ENCODE measurements at regions not wholly inside any gene's neighbourhood (a gene's known extent, or its start where the extent isn't known, plus 50 kb on each side); places are given as distances from the start of the nearest gene placed in this dataset.

DNA sequence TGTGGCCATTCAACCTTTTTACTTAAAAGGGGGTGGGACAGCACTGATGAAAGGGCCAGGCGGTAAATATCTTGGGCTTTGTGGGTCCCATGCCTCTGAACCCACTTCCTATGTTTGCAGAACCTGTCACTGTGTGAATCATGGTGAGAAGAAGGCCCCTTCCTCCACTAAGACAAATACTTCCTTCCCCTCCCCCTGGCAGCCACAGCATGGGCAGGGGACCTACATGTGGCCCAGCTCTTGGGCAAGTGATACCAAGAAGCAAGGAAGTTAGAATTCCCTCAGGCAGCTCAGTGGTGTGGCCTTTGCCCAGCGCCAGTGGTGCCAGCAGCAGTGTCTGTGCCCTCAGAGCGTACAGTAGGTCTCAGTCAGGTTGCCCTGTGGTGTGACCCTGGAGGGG, 168.6 kb downstream of the TRIM33 start:
- DNase-seq, result peak; percentile 67

DNA sequence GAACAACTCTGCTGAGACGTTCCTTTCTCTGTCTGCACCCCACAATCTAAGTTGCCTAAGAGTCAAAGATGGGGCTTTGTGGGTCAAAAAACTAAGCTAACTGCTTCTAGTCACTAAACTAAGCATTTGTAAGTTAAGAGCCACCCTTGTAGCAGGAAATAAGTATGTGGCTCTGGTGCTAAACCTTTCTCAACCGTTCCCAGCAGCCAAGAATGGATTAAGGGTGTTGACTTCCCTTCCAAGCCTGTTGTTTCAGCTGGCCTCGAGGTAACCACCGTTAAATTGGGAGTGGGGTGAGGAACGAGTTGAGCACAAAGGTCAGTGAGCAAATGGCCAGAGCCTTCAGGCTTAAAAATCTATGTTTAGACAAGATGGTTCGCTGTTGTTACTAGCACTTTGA, 169.1 kb downstream of the TRIM33 start:
- no peak for DNase-seq

DNA sequence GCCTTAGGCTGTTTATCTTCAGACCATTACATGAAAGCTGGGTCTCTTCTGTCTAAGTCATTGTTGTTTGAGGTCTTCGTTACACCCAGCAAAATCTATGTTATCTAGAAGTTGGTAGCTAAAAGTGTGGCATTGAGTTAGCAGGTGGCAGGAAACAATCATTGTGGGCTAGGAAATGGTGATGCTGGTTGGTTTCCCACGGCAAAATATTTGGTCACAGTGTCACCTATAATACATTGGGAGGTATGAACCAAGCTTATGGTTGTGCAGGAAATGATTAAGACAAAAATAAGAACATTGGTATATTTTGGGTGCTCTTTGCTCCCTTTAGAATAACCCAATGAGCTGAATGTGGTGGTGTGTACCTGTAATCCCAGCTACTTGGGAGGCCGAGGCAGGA, 169.7 kb downstream of the TRIM33 start:
- DNase-seq, result no peak

DNA sequence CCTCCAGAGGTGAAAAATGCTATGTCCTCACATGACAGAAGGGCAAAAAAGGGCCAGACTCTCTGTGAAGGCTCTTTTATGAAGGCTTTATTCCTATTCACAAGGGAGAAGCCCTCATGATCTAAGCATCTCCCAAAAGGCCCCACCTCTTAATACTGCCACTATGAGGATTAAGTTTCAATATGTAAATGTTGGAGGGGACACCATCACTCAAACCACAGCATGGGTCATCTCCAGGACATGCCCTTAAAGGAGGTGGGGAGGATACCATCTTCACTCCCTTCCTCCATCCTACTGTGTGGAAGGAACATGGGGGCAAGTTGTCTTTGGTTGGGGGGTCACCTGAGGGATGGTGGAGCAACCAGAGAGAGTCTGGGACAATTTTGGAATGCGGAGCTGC, 170.1 kb downstream of the TRIM33 start:
- no peak for DNase-seq

DNA sequence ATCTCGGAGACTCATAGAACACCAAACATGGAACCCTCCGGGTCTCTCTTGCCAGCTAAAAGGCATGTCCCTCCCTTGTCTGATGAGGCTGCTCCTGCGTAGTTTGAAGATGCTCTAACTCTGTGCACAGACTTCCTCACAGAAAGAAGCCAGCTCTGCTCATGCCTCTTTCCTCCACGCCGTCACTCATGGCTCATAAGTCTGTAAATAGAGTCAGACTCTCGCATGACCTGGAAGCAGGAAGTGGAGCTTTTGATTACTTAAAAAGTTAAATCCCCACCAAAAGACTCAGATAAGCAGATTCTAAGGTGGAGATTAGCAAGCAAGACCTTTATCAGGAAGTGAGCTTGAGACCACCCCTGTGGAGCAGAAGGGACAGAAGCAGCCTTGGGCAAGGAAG, 171.6 kb downstream of the TRIM33 start:
- DNase-seq, result no peak

DNA sequence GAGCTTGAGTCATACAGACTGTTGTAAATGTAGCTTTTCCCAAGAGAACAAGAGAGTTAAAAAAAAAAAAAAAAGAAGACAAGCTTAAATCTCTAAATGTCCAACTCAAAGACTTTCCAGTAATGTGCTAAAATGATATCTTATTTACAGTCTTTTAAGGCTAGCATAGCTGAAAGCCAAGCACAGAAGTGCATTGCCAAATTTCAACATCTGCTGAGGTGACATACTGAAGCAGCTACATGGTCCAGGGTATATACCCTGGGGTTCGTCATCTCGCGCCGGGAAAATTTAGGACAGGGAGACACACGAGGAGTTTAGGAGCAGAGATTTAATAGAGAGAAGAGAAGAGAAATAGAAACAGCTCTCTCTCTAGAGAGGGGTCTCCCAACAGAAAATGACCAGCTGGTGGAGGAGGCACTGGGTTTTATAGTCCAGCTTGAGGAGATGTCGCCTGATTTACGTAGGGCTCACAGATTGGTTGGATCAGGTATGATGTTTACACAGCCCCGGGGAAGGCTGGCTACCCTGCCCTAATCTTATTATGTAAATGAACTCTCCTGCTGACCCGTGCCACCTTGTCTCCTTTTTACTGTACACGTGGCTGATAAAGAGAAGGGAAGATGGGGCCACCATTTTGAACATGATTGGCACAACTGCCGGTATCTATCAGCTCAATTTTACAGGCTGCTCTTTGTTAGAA, 172.7 kb downstream of the TRIM33 start:
- DNase-seq, result no peak

DNA sequence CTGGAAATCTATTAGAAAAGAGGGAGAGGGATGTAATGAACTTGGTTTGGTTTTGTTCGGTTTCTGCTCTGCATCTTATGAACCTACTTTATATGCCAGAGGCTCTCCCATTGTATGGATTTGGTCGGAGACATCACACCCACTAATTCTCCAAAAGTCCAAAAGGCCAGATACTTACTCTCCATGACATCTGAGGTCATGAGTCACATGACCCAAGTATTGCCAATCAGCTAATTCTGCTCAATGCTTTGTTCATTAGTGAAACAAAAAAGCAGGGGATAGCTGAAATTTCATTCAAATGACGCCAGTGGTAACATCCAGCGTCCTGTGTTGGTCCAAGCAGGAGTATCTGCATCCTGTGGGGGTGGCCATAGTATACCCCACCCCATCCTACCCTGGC, 173.6 kb downstream of the TRIM33 start:
- DNase-seq, result no peak

DNA sequence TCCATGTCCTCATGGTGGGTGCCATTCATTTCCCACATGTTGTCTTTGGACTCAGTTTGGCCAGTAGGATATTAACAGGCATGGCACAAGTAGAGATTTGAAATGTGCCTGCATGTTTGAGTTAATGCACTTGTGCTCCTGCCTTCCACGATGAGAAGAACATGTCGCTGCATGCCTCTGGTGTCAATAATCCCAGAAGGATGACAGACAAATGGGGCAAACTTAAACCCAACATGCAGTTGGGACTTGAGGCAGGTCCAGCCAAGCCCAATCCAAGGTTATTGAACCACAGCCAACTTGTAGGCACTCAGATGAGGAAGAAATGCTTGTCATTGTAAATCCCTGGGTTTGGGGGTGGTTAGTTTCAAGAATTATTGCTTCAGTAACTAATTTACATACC, 174.6 kb downstream of the TRIM33 start:
- DNase-seq, result no peak

DNA sequence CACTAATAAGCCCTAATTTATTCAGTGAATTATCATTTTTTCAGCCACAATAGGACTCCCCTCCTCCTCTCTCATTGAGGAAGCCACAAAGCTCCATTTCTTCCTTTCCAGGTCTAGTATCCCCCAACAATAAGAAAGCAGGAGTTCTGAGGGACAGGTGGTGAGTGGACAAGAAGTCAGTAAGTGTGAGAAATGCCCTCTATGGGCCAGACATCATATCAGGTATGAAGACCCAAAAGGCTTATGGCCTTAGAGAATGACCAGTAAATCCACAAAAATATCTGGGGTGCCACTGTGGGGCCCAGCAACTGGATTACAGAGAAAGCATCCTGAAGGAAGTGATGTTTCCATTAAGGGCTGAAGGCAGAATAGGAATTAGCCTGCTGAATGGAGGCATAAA, 175.7 kb downstream of the TRIM33 start:
- no peak for DNase-seq

DNA sequence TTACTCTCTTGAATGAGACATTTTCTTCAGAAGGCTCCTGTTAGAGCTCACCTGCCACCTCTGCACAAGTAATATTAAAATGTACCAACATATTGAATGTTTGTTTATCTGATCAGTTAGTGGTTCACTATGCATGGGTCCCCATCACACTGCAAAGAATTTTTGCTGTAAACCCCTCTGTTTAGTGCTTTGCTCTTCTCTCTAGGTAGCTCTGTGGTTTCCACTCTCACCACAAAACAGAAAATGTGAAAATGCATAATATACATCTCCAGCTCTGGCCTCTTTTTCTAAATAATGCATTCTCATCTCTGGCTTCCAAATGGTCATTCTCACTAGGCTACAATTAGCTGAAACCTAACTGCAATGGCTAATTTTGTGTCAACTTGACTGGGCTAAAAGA, 176.7 kb downstream of the TRIM33 start:
- no peak for DNase-seq

DNA sequence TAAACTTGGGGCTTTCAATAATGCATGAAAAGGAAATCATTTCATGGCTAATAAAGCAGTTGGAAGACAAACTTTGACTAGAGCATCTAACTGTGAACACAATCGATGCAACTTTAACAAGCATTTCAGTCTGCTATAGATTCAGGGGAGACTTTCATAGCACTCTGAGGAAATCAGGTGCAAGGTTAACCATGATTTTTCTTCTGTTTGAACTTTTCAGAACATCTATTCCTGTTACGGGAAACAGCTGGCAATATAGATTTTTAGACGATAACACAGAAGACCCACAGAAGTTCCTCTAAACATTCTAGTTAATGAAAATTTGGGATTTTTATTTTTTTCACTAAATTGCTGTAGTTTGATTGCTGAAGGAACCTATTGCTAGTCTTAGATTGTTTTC, 177.3 kb downstream of the TRIM33 start:
- DNase-seq, result no peak

DNA sequence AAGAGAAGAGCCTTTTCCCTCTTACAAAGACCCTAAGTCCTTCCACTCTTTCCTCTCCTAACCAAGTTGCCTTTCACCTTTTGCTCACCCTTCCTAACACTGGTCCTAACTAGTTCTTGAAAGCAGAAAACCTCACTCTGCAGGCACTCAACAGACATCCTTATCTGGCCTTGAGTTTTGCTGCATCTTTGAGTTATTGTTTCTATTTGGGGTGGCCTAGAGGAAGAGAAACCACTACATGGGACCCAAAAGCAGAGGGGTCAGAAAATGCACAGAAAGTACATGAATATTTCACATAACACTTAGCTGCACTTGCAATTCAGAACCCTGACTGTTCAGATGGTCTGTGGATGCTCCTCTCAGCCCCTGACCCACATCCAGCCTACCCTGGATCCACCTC, 178.3 kb upstream of the SYT6 start:
- no peak for DNase-seq

DNA sequence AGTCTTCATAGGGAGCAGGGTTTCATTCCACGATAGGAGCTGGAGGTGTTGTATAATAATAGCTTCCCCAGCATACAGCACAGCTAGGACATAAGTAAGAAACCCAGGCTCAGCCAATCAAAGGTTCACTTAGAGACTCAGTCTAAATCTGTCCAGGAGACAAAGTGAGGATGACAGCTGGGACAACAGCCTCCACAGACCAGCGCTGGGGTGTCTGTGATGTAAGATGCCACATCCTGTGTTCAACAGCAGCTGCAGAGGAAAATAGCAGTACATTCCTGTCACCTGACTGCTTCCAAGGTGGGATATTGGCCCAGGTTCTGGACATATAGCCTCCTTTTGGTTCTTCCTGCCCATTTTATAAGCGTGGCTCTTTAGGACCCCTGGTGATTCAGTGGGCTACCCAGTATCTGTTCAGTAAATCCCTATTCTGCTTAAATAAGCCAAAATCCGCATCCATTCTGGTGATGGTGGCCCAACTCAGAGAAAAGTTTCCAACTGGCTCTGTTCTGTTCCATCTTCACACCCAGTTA, 176.8 kb upstream of the SYT6 start:
- no peak for DNase-seq

DNA sequence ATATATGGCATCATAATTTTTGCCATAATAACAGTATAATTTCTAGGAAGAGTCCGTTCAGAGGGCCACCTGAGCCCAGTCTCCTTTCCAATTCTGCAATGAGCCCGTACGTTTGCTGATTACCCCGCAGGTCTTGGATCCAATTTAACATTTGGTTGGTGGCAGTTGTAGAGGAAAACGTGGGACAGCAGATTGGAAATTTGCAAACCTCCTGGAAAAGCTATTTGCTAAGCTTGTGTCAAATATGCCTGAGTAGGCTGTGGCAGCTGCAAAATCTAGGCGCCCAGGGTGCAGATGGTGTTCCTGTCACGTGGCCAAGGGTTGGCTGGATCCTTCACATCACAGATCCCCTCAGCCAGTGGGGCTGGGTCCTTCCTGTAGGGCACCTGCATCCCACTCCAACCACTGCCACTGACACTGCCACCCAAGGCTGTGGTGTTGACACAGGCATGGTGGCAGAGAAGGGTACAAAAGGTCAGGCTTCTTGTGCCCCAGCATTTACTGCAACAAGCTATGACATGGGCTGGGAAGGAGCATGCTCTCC, 174.8 kb upstream of the SYT6 start:
- DNase-seq, result no peak

DNA sequence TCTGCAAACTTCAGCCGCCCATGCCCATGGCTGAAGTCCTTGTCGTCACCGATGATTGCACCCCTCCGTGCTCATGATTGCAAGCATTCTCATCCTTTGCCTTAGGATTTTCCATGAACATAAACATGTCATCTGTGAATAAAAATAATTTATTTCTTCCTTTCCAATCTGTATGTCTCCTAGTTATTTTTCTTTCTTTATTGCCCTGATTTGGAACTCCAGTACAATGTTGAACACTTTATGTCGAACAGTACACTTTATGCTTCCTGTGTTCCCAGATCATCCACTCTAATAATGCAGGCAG, 170.9 kb upstream of the SYT6 start:
- no peak for DNase-seq

DNA sequence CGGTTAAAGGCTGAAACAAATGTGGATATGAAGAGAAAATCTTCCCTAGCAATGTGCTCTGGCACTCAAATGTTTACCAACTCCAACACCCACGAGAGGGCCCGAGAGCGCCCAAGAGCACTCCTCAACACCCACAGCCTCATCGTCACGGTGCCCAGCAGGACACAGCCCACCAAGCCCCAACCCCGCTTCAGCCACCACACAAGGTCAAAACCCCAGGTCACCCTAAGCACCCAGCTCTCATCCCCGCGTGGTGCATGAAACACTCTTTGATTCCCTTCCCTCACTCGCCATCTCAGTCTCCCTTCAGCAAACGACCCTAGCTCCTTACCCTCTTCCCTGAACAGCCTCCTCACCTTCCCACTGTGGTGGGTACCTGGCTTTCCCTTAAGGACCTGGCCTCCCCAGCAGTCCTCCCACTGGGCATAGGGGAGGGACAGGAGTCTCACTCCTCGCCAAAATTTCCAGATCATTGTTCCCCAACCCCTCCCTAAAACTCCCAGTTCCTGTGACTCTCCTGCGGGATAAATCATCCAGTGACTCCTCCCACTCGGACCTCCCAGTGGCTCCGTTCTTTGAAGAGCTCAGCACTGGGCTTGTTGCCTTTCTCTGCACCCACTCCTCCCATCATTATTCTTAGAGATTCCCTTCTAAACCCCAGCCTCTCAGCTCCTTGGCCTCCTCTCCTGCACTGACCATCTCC, 170.4 kb upstream of the SYT6 start:
- DNase-seq, result no peak

DNA sequence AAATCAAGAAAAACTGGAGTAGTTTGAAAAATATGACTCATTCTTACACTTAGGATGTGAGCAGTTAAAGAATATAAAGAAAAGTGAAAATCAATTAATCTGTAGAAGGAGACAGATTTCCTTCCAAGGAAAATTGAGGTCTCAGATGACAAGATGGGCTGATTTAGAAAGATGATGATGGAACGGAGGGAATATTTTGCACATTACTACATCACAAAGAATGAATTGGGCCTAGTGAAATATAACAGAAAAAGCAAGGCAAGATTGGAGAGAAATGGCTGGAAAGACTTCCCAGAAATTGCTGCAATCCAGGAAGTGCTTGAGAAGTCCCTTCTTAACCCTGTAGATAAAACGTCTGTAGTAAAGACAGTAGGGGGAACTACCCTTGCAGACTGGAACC, 169.1 kb upstream of the SYT6 start:
- no peak for DNase-seq

DNA sequence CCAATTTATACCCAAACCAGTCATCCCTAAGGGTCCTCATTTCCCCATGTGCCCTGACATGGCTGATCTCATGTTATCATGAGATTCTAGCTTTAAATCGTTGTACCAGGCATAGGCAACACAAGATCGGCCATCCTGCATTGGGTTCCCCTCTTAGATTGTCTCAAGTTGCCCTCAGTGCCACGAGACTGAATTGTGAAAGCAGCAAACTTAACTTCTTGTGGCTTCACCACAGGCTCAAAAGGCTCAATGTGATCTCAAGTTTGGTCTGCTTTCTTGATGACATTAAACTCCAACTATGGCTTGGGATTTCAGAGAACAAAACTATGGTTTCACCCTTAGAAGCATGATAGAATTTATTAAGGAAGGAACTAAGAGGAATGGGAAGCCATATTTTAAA, 168.5 kb upstream of the SYT6 start:
- DNase-seq, result no peak

DNA sequence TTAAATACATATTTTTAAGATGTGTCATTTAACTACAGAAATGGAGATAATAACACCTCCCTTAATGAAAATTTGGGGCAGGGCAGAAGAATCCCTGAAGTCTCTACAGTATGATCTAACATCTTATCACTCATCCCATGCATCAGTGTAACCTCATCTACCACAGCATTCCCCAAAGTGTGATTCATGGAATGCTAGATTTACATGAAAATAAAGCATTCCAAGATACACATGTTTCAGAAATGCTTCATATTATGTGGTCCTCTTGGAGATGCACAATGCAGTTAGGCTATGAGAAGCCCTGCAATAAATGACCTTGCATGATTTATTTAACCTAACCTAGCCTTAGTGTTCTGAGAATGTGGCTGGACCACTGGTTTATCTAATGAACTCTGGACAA, 166.9 kb upstream of the SYT6 start:
- DNase-seq, result no peak

DNA sequence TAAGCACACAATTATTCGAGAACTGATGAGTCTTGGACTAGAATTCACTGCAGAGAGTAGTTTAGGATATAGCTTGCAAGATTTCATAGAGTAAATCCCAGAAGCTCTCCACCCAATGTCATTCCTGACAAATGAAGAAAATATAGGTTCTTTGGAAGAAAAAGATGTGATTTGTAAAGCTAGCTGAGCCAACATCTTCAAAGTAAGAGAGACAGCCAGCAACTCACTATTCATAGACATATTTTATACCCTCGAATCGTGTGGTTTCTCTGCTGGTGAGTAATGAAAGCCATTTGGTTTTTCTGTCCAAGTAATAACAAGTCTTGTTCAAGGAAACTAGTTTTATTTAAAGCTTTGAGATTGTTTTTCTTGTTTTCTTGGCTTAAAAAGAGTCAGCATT, 165.7 kb upstream of the SYT6 start:
- no peak for DNase-seq

DNA sequence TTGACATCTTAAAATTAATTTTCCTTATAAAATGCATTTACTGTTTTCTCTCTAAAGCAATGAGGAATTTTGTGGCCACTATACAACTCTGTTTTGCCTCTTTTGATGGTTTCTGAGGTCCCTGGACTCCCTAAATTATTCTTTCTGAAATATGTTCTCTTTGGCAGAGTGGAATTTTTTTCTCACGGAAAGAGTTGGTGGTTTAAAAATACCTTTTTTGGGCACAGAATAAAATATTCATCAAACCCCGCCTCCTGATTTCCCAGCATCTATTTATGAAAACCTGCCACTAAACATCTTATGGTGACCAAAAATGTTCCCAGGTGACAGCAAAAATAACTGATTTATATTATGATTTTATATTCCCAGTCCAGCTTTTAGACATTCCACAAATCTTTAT, 165.3 kb upstream of the SYT6 start:
- DNase-seq, result no peak

DNA sequence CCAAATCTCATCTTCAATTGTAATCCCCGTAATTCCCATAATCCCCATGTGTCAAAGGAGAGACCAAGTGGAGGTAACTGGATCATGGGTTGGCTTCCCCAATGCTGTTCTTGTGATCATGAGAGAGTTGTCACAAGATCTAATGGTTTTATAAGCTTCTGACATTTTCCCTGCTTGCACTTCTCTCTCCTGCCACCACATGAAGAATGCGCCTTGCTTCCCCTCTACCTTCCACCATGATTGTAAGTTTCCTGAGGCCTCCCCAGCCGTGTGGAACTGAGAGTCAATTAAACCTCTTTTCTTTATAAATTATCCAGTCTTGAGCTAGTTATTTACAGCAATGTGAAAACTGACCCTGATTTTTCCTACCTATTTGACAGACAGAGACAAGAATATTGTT, 162.5 kb upstream of the SYT6 start:
- no peak for DNase-seq

DNA sequence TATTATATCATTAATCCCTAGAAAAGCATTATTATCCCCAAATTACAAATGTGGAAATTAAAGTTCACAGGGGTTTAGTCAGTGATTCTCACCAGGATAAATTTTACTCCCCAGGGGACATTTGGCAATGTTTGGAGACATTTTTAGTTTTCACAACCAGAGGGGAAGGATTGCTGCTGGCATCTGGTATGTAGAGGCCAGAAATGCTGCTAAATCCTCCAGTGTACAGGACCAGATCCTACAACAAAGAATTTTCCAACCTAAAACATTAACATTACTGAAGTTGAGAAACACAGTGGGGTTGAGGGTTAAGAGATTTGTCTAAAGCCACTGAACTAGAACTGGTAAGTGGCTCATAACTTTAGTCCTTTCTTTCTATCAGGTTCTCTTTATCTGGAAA, 162.0 kb upstream of the SYT6 start:
- DNase-seq, result no peak

DNA sequence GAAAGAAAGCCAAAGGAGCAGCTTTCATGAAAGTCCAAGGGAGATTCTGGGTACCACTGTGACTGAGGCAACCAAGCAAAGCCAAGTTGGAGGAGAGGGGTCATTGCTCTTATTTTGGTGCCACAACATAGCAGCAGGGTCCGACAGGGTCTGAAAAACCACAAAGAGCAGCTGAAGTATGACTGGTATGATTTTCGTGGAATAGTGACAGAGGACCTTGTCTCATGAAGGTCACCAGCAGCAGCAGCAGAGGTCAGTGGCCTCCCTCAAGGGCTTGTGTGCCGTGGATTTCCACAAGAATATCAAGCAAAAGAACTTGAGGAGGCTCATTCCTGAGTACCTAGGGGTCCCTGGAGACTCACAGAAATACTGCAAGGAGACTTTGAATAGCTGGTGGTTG, 160.9 kb upstream of the SYT6 start:
- DNase-seq, result no peak

DNA sequence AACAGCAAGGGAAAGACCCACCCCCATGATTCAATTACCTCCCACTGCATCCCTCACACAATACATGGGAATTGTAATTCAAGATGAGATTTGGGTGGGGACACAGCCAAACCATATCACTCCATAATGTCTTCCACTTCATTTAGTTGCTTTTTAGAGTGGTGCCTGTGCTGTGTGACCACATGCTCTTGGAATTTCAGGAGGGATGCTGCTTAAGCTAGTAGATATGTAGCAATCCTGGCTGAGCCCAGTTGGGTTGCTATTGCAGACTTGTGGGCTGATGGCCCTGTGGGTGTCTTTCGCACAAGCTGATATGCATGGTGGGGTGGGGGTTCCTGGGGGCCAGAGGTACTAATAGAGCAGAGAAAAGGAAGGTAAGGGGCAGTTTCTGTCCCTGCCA, 160.4 kb upstream of the SYT6 start:
- DNase-seq, result no peak

Measured in activated effector memory CD4-positive, alpha-beta T cell treated with anti-CD3 and anti-CD28 coated beads, Interleukin-2, amount 50 U/mL, for 16 hours (primary cell).